Activated T-cell treated with anti-CD3 and anti-CD28 coated beads, Interleukin-2, amount 50 U/mL, for 4 hours (primary cell): ENCODE measurements at regions not wholly inside any gene's neighbourhood (a gene's known extent, or its start where the extent isn't known, plus 50 kb on each side); places are given as distances from the start of the nearest gene placed in this dataset.

Experiments
- ATAC-seq, 2 donors: fragments of 200-7000 bp; cut with Tn5 transposase; one replicate each; pipeline ENCODE4 v1.10.0; 2021
- DNase-seq: peaks from one replicate; pipeline ENCODE4 v3.0.0-alpha.2; 2020
- H3K27me3 Mint-ChIP-seq: one replicate; pipeline ENCODE4 v1.8.0; 2021; ENCODE audit warnings: low read depth, mixed read lengths
- H3K36me3 Mint-ChIP-seq: one replicate; pipeline ENCODE4 v1.8.0; 2022; ENCODE audit warnings: mixed read lengths; ENCODE audit not compliant: insufficient read depth
- H3K4me1 Mint-ChIP-seq: one replicate; pipeline ENCODE4 v1.8.0; 2021; ENCODE audit warnings: low read depth, mixed read lengths
- H3K4me3 Mint-ChIP-seq: one replicate; pipeline ENCODE4 v1.8.0; 2021; ENCODE audit warnings: mild to moderate bottlenecking, moderate library complexity, mixed read lengths
- H3K9me3 Mint-ChIP-seq: one replicate; pipeline ENCODE4 v1.8.0; 2021; ENCODE audit warnings: mixed read lengths

GRCh38 chr9:113705306-113705927 is 170.7 kb upstream of the ZNF618 start:
- peaks cover 3% of the 10 kb centered on the region for H3K4me1 Mint-ChIP-seq
- H3K4me3 Mint-ChIP-seq, result no peak overlapping the region
- peaks cover 4% of the 10 kb centered on the region for H3K9me3 Mint-ChIP-seq
- H3K36me3 Mint-ChIP-seq, result no peaks in the 10 kb centered on the region
- DNase-seq (no peak), ATAC-seq (no peak)
- peaks cover 4% of the 10 kb centered on the region for H3K27me3 Mint-ChIP-seq

DNA sequence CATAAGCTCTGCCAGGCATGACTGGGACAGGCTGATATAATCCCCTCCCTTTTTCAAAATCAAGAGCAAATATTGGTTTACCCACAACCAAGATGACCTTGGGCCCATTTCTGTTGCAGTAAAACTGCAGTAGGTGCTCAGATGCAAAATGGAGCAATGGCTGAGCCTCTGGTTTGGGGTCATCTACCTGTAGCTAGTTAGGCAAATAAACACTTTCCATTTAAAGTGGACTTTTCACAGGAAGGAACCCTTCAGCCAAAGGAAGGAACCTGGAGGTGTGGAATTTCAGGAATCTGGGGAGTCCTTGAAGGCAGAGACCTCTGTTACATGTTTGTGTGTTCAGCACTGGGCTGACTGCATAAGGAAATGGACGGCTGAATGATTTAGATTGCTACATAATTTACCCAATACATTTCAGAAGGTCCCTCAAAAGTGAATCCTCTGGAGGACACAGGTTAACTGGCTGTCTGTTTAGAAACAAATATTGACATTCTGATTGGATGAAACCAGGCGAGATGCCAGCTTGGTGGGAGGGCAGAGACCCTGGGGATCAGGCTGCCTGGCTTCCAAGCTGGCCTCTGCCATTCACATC is 170.1 kb upstream of the ZNF618 start:
- DNase-seq (no peak), ATAC-seq (no peak)
- Mint-ChIP-seq H3K27me3 (peaks cover 2% of the 10 kb centered on the region), H3K36me3 (no peaks in the 10 kb centered on the region), H3K4me3 (no peak overlapping the region), H3K4me1 (peaks cover 3% of the 10 kb centered on the region), H3K9me3 (peaks cover 4% of the 10 kb centered on the region)

DNA sequence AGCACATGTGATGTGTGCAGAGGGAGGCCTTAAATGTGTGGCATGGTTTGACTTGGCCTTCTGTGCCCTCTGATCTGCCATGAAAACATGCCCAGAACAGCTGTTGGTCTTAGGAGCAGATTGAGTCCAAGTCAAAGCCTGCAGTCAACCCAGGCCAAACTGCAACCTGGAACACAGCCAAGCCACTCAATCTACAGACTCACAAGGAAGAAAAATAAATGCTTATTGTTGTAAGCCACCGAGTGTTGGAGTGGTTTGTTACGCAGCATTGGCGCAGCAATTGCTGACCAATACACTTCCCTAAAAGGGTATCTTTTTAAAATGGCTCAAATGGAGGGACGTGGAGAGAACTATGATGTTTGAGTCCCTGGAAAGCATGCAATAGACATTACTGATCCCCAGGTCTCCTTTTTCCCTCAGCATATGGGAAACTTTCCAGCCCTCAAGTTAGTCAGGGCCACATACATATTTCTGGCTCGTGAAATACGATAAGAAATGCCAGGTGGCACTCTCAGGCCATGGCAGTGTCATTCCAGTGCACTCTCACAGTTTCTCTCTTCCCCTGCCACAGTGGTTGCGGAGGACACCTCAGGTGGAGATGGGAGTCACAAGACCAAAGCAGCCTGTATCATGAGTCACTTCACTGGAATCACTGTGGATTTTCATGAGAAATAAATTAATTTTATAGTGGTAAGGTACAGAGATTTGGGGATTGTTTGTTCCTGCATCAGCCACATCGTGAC is 168.0 kb upstream of the ZNF618 start:
- Mint-ChIP-seq H3K27me3 (peaks cover 2% of the 10 kb centered on the region), H3K4me3 (no peak overlapping the region), H3K9me3 (peaks cover 5% of the 10 kb centered on the region), H3K4me1 (peaks cover 3% of the 10 kb centered on the region), H3K36me3 (no peaks in the 10 kb centered on the region)
- no peak for DNase-seq
- ATAC-seq, result no peak

DNA sequence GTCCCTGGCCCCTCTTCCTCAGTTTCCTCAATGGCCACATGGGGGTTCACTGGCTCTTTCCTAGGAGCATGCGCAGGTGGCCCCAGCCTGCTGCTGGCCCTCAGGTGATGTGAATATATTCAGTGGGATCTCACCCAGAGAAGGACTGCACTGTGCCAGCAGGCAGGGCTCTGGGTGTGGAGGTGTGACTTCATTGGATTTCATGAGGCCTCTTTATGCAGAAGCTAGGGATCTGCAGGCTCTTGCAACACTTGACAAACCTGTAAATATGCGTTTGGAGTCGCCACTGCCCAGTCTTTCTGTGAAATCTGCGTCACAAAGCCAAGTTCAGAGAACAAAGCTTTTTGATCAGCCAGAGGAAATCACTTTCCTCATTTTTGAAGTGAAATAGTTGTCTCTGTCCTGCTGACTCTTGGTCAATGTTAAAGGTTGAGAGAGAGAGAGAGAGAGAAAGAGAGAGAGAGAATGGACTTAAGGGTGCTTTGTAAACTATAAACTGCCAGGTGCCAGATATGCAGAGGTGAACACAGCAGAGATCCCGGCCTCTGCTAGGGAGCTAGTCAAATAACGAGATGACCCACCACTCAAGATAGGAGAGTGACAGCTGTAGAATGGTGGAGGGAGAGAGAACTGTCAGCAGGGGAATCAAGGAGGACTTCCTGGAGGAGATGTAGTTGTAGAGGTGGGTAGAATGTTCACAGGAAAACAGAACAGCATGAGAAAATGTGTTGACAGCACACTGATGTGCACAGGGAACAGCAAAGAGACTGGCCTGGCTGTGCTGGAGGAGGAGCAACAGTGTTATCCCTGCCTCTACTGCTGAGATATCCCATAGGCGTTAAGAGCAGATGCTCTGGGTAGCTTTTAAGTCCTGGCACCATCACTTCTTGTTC is 167.0 kb upstream of the ZNF618 start:
- no peaks in the 10 kb centered on the region for H3K36me3 Mint-ChIP-seq
- no peak overlapping the region for H3K4me3 Mint-ChIP-seq
- H3K9me3 Mint-ChIP-seq, result peaks cover 9% of the 10 kb centered on the region
- H3K27me3 Mint-ChIP-seq, result peaks cover 7% of the 10 kb centered on the region
- DNase-seq, result no peak
- ATAC-seq, result no peak
- H3K4me1 Mint-ChIP-seq, result peaks cover 3% of the 10 kb centered on the region

DNA sequence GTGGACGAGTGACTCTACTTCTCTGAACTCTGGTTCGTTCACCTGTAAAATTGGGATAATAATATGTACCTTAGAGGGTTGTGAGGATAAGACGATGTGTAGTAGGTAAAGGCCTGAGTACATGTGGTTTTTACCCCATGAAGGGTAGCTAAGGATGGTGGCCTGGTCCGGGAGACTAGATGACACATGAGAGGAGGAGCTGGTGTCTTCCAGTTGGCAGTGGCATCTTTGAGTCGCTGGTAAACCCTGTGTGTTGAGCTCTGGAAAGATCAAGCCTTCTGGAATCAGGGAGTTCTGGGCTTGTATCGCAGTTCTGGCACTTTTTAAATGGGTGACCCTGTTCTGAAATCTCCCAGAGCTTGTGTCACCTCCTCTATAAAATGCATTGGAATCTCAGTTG is 166.4 kb upstream of the ZNF618 start:
- Mint-ChIP-seq H3K9me3 (peaks cover 9% of the 10 kb centered on the region), H3K4me1 (peaks cover 3% of the 10 kb centered on the region), H3K27me3 (peaks cover 7% of the 10 kb centered on the region), H3K36me3 (no peaks in the 10 kb centered on the region), H3K4me3 (no peak overlapping the region)
- DNase-seq (no peak), ATAC-seq (no peak)

- peaks cover 17% of the 10 kb centered on the region for H3K9me3 Mint-ChIP-seq
Observed at GRCh38 chr9:113711251-113711650, 164.9 kb upstream of the ZNF618 start.

DNA sequence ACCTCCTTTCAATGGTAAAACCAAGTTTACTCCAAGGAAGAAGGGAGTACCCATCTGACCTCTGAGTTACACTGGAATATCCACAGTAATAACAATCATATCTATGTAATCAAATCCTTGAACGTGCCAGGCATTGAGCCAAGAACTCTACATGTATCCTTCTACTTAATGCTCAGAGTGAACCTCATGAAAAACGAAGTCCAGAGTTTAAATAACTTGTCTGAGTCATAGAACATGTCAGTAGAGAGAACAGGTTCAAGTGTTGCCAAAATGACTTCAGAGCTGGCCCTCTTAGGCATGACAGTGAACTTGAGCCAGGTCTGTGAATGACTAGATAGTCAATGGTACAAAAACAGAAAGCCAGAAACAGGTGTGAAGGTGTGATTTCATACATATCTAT is 164.1 kb upstream of the ZNF618 start:
- Mint-ChIP-seq H3K4me1 (no peaks in the 10 kb centered on the region), H3K27me3 (peaks cover 7% of the 10 kb centered on the region), H3K36me3 (no peaks in the 10 kb centered on the region), H3K9me3 (peaks cover 18% of the 10 kb centered on the region), H3K4me3 (no peak overlapping the region)
- no peak for ATAC-seq
- DNase-seq, result no peak

More at GRCh38 chr9:113711251-113711650, 164.9 kb upstream of the ZNF618 start:
- Mint-ChIP-seq H3K36me3 (no peaks in the 10 kb centered on the region), H3K27me3 (peaks cover 7% of the 10 kb centered on the region), H3K4me3 (no peak overlapping the region), H3K4me1 (no peaks in the 10 kb centered on the region)
- DNase-seq, result no peak
- no peak for ATAC-seq

GRCh38 chr9:113715086-113715485 is 161.0 kb upstream of the ZNF618 start:
- ATAC-seq, result no peak
- H3K4me3 Mint-ChIP-seq, result no peak overlapping the region
- peaks cover 16% of the 10 kb centered on the region for H3K9me3 Mint-ChIP-seq
- no peak for DNase-seq
- H3K4me1 Mint-ChIP-seq, result no peaks in the 10 kb centered on the region
- H3K27me3 Mint-ChIP-seq, result peaks cover 13% of the 10 kb centered on the region
- H3K36me3 Mint-ChIP-seq, result no peaks in the 10 kb centered on the region

GRCh38 chr9:113719919-113720318 is 156.2 kb upstream of the ZNF618 start:
- H3K27me3 Mint-ChIP-seq, result peaks cover 13% of the 10 kb centered on the region
- no peak for DNase-seq
- H3K36me3 Mint-ChIP-seq, result no peaks in the 10 kb centered on the region
- no peak overlapping the region for H3K4me3 Mint-ChIP-seq
- peaks cover 11% of the 10 kb centered on the region for H3K9me3 Mint-ChIP-seq
- ATAC-seq, result no peak
- H3K4me1 Mint-ChIP-seq, result no peaks in the 10 kb centered on the region

GRCh38 chr9:113720495-113720894 is 155.6 kb upstream of the ZNF618 start:
- Mint-ChIP-seq H3K27me3 (peaks cover 13% of the 10 kb centered on the region), H3K36me3 (no peaks in the 10 kb centered on the region), H3K4me3 (no peak overlapping the region), H3K9me3 (peaks cover 10% of the 10 kb centered on the region), H3K4me1 (no peaks in the 10 kb centered on the region)
- no peak for DNase-seq
- ATAC-seq, result no peak

- Mint-ChIP-seq H3K9me3 (no peaks in the 10 kb centered on the region), H3K4me1 (no peaks in the 10 kb centered on the region), H3K36me3 (no peaks in the 10 kb centered on the region), H3K4me3 (no peak overlapping the region), H3K27me3 (peaks cover 13% of the 10 kb centered on the region)
- DNase-seq (no peak), ATAC-seq (no peak)
Observed at GRCh38 chr9:113721856-113722255, 154.3 kb upstream of the ZNF618 start.

DNA sequence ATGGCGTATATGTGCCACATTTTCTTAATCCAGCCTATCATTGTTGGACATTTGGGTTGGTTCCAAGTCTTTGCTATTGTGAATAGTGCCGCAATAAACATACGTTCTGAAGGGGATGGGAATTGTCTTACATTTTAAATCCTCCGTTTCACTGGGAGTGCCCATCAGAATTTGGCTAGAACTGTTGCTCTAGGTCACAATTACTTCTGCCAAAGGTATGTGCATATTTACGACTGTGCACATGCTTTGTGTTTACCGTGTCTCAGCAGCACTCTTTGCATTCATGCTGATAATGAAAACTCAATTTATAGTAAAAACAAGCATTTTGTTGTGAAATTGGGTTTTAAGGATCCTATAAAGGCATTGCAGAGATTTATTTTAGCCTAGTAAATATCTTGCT is 151.9 kb upstream of the ZNF618 start:
- no peak for DNase-seq
- Mint-ChIP-seq H3K4me3 (no peak overlapping the region), H3K36me3 (no peaks in the 10 kb centered on the region), H3K9me3 (peaks cover 4% of the 10 kb centered on the region), H3K4me1 (no peaks in the 10 kb centered on the region), H3K27me3 (peaks cover 8% of the 10 kb centered on the region)
- no peak for ATAC-seq

GRCh38 chr9:113728989-113729388 is 147.1 kb upstream of the ZNF618 start:
- peaks cover 24% of the 10 kb centered on the region for H3K9me3 Mint-ChIP-seq
- no peak for DNase-seq
- no peaks in the 10 kb centered on the region for H3K4me1 Mint-ChIP-seq
- H3K27me3 Mint-ChIP-seq, result peaks cover 5% of the 10 kb centered on the region
- no peaks in the 10 kb centered on the region for H3K36me3 Mint-ChIP-seq
- H3K4me3 Mint-ChIP-seq, result no peak overlapping the region
- ATAC-seq, result no peak

- Mint-ChIP-seq H3K36me3 (no peaks in the 10 kb centered on the region), H3K27me3 (peaks cover 9% of the 10 kb centered on the region), H3K9me3 (peaks cover 18% of the 10 kb centered on the region), H3K4me1 (no peaks in the 10 kb centered on the region), H3K4me3 (no peak overlapping the region)
- DNase-seq, result no peak
- no peak for ATAC-seq
Observed at GRCh38 chr9:113734826-113735225, 141.3 kb upstream of the ZNF618 start.
